Uterus (tissue), 2 donors: ENCODE measurements at regions not wholly inside any gene's neighbourhood (a gene's known extent, or its start where the extent isn't known, plus 50 kb on each side); places are given as distances from the start of the nearest gene placed in this dataset.

Experiments used
- CTCF ChIP-seq, 4 experiments: fragments of 200-600 bp in 2 of 4; fragments of 450-650 bp in 2 of 4; sonication (generic) in 2 of 4; IDR thresholded peaks; one replicate each; pipeline ENCODE4 v1.5.1; 2016 to 2019; ENCODE audit warnings: antibody characterized with exemption in 4 of 4, mild to moderate bottlenecking in 2 of 4, moderate library complexity in 1 of 4
- POLR2A ChIP-seq, 2 donors: fragments of 450-650 bp; IDR thresholded peaks; one replicate each; pipeline ENCODE4 v1.6.1; 2016; ENCODE audit warnings: antibody characterized with exemption in 2 of 2, mild to moderate bottlenecking in 1 of 2, moderate library complexity in 1 of 2

DNA sequence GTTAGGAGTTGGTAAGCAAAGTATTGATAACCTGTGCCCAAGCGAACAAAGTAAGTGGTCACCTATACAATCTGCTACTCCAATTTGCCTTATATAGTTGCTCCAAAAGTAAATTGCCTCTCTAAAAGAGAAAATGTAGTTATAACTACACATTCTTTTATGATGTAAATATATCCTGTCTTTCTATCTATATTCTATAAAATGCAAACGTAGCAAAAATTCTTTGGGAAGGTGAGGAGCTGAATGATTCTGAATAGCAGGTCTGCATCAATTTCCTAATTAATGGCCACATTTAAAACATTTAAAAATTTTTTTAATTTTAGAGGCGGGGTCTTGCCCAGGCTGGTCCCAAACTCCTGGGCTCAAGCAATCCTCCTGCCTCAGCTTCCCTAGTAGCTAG, 64.2 kb upstream of the ASIP start:
- TF ChIP-seq CTCF (IDR thresholded peaks at IDR 0.05), result no peak
- no peak for TF ChIP-seq POLR2A (IDR thresholded peaks at IDR 0.05)
